HG02943 (cell line): ENCODE measurements at regions not wholly inside any gene's neighbourhood (a gene's known extent, or its start where the extent isn't known, plus 50 kb on each side); places are given as distances from the start of the nearest gene placed in this dataset.

Experiments
- ATAC-seq: cut with Tn5 transposase; IDR thresholded peaks from one replicate; pipeline ENCODE4 v1.9.1; 2021; ENCODE audit warnings: mild to moderate bottlenecking, low read depth, moderate library complexity; ENCODE audit not compliant: unreplicated experiment

DNA sequence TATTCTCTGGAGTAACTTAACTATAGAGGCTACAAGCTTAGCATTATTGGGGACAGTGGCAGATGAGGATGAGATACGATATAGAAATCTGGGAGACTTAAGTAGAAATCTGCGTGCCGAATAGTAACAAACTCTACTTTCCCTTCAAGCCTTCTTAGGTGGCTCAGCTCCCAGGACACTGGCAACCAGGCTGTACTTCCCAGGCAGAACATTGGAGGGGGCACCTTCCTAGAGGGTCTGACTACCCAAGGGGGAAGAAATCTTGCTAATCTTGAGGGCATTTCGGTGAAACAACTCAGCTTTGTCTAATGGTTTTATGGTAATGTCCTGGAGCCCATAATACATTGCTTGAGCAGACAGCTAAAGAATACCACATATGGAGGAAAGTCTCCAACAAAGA is 126.2 kb upstream of the DTNA start:
- no peak for ATAC-seq

DNA sequence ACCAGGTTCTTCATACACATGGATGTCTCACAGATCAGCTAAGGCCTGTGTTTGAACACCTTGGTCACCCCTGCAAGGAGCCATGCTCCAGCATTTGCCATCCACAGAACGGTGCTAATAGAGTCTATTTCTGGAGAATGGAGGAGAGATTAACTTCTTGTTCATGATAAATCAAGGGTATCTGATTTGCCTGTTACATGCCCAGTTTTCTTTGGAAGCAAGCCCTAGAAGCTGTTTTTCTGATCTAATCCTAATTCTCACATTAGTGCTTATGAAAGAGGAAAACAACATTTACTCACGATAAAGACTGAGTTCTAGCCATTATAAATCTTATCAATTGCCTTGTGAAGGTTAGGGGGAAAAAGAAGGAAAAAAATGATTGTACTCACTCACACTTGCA is 119.6 kb upstream of the DTNA start:
- no peak for ATAC-seq

DNA sequence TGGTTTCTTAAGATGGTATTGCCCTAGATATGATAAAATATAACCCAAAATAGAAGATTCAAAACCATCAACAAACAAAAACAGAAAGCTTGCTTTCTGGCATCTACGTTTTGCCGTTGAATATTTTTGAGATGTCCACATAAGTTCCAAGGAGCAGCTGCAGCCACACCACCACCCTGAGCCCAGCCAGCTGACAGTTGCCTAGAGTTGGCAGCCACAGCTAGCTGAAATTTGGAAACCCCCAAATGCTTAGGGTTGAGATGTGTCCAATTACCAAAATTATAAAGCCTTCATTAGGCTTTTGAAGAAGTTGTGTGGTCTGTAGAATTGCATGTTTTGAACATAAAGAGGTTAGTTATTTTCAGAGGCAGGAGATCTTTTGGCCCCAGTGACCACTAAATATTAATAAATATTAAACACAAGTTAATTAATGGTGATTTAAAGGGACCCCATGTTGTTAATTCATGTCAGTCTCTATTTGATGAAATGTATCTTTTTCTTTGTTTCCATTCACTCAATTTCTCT is 118.1 kb upstream of the DTNA start:
- ATAC-seq = no peak

DNA sequence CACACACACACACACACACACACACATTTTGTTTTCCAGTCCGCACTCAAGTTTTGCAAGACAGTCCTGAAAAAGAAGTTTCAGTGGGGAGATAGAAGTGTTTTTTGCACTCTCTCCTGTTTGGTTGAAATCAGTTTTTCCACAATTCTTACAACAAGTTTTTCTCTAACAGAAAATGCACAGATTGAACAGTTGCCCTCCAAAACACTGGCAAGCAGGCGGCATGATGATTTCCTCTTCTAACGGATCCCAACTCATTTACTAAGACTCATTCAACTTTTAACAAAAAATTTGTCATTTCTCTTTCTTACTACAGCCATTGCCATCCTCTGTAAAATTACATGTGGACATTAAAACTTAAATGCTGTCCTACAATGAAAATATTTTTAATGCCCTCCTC is 117.6 kb upstream of the DTNA start:
- ATAC-seq = no peak

DNA sequence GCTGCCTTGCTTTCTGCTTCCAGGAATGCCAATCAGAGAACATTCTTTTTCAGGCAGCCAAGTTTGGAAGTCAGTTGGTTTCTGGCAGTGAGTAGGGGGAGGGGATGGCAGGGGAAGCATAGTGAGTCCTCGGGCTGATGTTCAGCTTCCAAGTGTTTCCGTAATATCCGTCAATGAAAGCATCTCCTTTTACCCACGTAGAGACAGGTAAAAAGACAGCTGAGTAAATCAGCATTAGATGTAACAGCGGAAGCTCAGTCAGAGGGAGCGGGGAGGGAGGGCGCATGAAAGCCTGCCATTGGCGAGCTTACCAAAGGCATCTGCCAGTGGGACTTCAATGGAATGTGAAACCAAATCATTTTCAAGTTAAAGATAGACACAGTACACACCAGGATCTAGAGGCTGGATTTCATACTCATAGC is 117.1 kb upstream of the DTNA start:
- ATAC-seq = no peak

DNA sequence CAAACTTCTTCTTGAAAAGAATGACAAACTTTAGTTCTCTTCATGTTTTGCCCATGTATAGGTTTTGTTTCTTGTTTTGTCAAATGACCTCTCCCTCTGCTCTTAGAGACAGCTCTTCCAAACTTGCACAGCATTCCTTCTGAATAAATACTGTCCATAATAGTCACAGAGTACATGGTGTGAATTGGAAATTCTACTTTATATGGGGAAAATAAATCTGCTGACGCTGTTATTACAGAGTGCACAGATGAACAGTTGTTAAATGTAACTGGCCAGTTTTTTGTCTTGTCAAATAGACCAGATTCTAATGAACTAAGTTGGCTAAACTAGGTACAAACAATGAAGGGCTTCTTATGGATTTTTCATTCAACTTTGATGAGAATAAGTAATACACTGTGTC is 115.8 kb upstream of the DTNA start:
- ATAC-seq = no peak

DNA sequence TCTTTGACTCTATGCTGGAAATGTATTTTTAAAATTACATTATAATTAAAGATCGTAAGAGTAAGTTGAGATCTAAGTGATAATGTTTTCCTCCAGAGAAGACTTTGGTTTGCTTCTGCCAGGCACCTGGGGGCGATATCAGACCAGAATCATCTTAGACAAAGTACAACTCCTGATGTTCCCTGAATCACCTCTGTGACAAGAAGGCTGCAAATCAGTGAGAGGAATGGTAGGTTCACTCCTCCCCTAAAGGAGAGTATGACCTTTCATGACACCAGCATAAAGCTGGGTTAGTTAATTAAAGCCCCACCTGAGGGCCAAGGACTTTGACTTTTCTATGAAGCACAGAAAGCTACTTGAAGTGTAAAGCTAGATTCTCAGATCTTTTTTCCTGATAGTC is 114.4 kb upstream of the DTNA start:
- no peak for ATAC-seq

DNA sequence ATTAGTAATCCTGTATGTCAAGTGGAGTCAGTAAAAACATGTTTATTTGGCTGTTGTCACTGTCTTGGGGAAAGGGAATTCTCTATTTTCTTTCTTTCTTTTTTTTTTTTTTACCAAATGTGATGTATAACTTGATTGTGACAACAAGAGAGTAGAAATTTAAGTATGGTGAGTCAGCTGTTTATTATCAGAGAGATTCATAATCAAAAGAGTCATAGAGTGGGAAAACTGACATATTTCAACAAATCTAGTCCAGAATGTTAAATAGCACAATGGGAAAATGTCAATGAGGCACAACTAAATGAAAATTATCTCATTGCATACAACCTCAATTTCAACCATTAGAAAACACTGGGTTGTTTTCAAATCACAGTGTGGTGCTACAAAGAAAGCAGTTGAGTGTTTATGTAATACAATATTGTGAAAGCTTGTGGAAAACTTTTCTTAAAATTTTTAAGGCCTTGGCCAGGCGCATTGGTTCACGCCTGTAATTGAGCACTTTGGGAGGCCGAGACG is 111.9 kb upstream of the DTNA start:
- ATAC-seq = no peak

DNA sequence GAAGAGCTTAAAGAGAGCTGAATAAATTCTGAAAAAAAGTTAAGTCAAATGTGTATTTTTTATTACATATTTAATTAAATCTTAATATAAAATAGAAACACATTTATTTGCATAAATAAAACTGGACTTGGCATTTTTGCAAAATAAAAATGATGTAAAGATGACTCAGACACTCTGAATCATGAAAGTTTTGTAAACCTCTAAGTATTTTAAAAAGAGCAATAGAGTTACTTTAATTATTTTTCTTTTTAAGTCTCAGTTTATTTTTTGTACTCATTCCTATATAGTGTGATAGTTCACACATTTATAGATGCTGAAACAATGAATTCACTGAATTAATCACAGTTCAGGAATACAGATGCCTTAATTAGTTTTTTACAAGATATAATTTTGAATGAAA is 109.9 kb upstream of the DTNA start:
- no peak for ATAC-seq

DNA sequence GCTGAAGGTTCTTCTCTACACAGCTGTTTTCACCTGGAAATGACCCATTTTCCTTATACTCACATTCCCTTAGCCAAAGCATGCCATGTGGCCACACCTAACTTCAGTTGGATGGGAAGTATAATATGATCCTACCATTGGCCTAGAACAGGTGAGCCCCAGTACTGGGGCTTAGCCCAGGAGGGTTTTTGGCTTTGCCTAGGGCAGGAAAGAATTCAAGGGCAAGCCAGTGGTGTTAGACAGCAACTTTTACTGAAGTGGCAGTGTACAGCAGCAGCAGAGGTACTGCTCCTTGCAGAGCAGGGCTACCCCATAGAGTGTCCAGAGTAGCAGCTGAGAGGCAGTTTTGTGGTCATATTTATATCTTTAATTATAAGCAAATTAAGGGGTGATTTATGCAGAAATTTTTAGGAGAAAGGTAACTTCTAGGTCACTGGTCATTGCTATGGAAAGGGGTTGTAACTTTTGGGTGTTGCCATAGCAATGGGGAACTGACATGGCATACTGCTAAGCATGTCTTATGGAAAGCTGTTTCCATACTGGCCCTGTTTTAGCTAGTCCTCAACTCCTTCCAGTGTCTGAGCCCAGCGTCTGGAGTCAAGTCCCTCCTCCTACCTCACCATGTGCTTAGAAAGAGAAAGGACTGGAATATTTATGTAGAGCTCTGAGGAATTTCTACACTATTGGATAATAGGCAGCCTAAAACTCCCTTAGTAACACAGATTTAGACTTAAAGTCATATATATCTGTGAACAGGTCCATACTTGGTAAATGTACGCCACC is 109.0 kb upstream of the DTNA start:
- ATAC-seq = no peak

DNA sequence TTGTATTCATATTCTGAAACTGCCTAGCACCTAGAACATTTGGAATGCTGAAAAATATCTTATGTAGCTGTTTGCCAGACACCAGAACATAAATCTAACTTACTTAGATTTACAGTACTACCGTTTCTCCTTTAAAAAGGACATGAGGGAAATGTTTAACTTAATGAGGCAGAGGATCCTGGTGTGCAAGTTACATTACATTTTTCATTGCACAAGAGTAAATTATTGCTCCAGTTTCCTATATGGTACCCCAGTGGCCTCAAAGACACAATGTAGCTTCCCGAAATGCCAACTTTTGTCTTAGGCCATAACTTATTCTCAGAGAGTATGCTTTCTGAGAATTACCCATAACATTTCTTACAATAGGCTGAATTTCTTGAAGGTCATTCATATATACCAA is 105.5 kb upstream of the DTNA start:
- no peak for ATAC-seq

DNA sequence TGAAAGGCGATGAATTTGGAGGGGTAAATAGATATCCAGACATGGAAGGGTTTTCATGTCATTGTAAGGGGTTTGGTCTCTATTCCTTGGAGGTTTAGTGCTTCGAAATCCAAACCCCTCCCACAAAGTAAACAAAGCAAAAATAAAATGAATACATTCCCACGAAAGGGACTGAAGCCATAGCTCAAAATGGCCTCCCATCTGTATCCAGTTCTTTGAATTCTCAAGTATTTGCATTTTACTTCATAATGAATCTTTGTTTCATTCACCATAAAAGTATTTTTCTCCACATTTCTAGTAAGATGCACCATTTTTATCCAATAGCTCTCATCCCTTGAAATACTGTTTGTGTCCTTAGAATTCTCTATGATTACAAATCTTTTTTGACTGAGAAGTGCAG is 103.2 kb upstream of the DTNA start:
- ATAC-seq = no peak

DNA sequence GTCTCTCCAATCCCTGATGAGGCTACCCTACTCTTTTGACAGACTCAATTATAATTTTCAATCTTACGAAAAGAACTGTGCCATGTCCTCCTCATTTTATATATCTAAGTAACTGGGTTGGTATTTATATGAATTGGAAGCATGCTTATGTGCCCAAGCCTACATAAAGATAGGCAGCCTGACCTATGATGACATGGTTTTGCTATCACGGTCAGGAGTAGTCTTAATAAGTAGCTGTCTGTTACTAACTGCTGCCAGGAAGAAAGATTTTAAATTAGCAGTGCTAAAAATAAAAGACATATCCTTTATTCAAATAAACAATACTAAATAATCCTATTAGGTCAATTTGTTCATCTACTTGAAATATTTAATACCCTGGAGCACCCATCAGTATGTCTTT is 102.0 kb upstream of the DTNA start:
- no peak for ATAC-seq

DNA sequence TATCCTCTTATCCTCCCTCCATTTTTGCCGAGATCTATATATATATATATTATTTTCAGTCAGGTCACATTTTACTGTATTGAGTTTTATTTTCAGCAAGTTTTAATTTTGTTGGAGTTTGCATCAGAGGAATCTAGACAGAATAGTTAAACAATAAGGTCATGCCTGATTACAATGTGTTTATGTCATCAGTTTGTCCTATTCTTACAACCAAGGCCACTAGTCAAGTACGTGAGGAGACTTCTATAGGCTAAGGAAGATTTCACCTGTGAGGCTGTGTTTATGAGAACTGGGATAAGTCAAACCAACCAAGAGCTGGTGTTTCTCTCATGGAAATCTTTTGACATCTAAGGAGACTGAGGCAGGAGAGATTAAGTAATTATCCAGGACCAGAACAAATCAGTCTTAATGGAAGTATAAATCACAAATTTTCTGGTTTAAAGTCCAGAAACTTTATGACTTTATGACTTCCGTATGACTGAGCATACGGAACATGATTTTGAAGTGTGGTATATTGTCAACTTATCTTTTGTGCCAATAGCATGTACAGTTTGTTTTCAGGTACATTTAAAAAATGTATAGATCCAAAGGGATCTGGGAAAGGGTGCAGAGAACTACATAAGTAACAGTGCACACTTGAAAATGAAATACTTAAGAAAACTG is 100.0 kb upstream of the DTNA start:
- no peak for ATAC-seq

DNA sequence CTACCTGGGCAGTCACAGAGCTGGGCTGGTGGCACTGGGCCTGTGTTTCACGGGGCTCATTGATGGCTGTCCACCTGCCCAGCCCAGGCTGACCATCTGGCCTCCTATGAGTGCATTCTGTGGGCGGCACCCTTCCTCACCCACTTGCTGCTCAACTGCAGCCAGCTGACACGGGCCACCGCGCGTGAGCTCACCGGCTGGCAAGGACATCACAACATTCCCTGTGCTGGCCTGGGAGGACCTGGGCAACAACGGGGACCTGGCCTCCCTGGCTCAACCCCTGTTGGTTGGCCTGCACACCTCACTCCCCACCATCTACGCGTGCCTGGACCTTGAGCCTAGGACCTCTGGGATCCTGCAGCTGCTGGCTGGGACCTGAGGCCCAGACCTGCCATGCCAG is 98.2 kb upstream of the DTNA start:
- no peak for ATAC-seq

DNA sequence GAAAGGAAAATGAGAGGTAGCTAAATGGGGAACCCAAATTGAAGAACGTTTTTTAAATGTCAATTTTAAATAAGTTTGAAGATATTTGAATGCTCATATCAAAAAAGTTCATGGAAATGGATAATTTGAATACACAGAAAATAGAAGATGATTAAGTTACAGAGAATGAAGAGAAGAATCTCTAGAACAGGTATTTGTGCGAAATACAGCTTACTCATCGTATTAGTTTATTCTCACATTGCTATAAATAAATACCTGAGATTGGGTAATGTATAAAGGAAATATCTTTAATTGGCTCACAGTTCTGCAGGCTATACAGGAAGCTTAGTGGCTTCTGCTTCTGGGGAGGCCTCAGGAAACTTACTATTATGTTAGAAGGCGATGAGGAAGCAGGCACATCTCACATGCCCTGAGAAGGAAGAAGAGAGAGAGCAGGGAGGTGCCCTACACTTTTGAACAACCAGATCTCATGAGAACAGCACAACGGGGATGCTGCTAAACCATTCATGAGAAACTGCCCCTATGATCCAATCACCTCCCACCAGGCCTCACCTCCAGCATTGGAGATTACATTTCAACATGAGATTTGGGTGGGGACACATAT is 89.7 kb upstream of the DTNA start:
- ATAC-seq = no peak

DNA sequence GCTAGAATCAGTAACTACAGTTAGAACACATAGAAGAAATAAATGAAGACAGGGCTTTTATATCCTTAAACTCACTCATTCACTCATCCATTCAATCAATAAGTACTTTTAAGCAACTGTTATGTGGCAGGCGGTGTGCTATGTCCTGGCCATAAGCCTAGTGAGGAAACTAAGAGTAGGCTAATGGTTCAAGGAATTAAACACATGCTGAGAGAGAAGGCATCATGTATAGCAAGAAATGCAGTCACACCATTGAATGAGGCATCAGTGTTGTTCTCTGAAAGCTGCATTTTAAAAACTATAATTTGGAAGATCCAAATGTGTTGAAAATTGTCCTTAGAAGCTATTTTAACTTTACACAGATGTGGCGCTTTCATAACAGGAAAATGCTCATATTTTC is 86.5 kb upstream of the DTNA start:
- no peak for ATAC-seq

DNA sequence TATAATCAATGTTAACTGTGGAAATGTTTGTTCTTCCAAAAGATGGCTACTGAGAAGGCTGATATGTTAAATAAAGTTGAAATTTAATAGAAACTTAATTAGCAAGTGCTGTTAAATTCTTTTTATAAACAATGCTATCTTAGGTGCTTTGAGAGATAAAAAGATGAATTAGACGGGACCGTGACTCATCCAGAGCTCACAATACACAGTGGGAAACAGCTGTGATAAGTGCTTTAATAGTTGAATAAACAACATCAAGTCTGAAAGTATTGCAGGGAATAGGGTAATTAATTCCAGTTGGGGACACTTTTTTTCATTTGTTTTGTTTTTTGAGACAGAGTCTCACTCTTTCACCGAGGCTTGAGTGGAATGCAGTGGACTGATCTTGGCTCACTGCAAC is 85.5 kb upstream of the DTNA start:
- ATAC-seq = no peak

DNA sequence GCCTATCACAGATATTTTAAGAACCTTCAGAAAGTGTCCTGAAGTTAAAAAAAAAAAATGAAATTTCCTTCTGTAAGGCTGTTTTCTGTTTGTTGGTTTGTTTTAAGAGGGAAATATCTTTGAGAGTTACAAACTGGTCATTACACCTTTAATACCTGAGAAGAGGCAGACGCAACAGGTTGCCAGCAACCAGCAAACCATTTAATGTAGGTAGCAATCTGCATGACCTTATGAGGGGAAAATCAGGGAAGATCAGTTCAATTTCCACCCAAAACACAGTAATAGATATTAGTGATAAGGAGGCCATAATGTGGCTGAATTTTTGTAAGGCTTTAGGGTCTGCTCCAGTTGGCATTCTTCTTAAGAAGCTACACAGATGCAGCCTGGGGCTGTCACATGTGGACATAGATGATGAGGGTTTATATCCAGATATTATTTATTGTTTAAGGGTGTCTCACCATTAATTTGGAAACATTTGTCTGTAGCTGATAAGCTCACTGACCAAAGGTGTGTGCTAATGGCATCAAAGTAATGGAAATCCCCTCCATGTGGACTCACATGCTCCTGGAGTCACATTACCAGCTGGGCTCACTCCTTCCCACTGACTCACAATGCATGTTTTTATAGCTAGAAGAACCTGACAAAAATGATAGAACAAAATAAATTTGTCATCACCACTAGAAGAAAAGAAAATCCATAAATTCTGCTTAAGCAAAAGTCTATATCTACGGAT is 83.5 kb upstream of the DTNA start:
- ATAC-seq = no peak

DNA sequence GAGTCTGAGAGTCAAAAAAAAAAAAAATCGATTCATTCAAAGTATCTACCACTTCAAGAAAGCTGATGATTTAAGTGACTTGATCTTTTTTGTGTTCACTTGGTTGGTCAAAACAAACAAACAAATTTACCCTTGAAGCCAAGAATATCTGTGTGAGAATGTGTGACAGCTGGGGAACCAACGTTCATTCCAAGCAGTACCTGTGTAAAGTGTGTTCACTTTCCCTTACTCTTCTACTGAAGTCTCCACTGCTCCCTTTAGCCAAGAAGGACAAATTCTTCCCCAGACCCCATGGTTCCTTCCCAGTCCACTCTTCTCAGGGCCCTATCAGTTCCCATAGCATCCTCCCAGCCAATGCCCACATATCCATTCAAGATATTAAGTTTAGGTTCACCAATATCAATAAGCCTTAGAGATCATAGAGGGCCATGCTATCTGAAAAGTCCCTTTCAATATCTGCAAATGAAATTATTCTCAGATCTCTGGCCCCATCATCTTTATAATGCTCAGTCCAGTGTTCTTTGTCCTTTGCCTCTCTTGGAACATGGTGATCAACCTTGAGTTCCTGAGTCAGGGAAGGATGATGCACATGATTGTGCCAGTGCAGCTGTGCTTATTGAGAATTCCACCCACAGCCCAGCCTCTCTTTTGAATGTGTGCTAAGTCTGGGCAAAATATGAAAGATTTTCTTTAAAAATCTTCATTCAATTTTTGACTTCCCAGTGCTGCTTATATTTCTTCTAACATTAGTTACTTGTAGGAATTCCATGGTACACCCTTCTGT is 82.8 kb upstream of the DTNA start:
- no peak for ATAC-seq
